Esophagus mucosa (tissue), 1 donor: ENCODE measurements at regions not wholly inside any gene's neighbourhood (a gene's known extent, or its start where the extent isn't known, plus 50 kb on each side); places are given as distances from the start of the nearest gene placed in this dataset.

Experiments
- ATAC-seq: fragments of 200-7000 bp; cut with Tn5 transposase; one replicate; pipeline ENCODE4 v1.9.1; 2020
- donor health status: DM: yes; HTN: yes; CAD: no.

DNA sequence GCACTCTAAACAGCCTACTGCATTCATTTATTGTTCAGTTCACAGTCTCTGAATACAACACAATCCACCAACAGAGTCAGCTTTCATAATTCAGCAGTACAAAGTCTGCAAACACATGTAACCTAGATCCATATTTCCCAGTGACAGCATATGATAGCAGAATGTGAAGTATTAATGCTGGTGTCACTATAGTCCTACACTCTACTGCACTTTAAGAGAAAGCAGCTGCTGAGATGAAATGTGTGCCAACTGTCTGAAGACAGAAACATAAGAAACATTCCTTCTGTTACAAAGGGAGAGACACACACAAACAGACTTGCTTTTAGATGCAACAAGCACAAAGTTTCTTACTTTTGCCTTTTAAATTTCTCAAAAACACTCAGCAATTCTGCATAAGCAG lies 441.8 kb downstream of the ZEB2 start:
- ATAC-seq: no peak

DNA sequence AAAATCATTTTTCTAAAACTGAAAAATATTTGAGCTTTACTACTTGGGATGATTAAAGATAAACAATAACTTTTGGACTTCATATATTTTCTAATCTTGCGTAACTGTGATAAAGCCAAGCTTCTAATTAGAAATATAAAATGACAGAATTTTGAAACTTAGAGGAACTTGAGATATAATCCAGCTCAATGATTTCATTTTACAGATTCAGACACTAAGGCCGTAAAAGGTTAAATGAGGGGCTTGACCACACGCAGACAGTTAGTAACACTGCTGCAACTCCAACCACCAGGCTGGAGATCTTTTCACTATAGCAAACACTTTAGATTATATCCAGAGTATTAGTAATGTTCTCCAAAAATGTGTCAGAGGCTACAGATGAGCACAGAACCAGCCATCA lies 445.5 kb downstream of the ZEB2 start:
- no peak for ATAC-seq

DNA sequence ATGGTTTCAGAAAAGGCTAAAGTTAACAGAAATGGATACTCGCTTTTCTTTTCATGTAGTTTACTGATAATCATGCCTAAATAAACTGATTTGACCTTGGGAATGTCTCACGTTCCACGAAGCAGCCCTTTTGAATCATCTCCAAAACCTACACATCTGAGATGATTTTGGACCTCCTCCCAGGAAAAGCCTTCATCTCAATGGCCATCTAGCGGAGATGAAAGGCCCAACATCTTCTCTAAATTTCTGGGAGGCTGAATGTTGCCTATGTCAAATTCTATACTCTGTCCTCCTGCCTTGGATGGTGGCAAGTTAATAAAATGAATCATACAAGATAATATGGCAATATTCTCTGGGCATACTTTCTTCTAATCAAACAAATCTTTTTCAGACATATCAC lies 448.5 kb downstream of the ZEB2 start:
- no peak for ATAC-seq

DNA sequence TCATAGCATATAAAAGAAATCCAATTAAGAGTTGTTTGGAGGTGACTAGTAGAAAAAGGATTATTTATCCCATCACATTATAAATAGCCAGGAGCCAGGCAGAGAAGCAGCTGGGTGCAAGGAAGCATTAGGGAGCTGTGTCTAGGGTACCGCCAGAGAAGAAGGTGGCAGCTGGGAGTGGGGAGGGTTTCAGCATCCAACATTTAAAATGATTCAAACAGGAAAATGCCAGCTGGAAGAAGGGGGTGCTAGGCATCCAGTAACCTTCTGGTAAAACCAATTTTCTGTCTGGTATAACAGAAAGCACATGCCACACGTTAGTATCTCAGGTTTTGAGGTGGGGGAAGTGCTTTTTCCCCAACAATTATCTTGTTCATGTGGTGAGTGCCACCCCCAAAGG lies 452.4 kb downstream of the ZEB2 start:
- ATAC-seq: no peak

DNA sequence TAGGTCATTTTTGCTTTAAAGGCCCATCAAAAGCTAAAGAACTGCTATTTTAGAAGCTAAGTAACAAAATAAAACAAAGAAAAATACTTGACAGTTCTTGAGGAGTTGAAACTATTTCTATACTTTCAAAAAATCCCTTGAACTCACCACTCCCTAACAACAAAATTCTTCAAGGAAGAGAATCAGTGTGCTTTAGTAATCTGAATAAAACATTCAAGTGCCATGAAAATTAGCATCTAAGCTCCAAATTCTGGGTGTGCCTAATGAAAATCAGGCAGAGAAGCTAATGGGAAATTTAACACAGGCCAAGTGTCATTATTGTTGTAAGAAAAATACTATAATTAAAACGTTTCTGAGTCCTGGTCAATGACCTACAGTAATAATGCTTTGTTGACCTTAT lies 456.3 kb downstream of the ZEB2 start:
- ATAC-seq: no peak

DNA sequence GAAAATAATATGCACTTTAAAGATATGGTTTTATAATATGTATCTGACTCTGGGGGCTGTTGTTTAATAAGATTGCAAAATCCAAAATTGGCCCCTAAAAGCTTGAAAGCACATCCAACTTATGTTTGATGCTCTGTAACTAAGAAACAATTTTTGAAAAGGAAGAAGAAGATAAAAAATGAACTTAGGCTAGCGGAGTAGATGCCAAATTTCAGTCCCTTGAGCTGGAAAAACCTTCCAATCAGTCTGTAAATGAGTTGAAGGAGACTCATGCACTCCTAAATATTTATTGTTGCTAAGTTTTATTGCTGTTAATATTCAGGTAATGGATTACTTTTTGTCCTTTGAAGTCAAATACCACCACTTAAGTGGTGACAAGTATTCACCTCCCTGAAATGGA lies 465.0 kb downstream of the ZEB2 start:
- no peak for ATAC-seq

DNA sequence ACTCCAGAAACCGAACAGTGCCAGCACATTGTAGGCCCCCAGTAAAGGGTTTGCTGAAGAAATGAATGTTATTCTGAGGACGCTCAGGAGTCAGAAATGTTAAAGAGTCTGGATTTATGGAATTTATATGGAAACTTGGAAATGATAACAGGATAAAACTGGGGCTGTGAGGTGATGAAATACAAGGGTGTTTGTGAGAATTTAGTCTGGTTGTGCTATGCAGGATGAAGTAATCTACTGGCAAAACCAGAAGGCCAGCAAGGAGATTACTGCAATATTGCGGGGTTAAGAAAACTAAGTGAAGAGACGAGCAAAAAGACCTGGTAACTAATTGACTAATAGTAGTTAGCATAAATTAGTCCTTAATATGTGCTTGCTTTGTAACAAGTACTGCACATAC lies 467.8 kb downstream of the ZEB2 start:
- no peak for ATAC-seq

DNA sequence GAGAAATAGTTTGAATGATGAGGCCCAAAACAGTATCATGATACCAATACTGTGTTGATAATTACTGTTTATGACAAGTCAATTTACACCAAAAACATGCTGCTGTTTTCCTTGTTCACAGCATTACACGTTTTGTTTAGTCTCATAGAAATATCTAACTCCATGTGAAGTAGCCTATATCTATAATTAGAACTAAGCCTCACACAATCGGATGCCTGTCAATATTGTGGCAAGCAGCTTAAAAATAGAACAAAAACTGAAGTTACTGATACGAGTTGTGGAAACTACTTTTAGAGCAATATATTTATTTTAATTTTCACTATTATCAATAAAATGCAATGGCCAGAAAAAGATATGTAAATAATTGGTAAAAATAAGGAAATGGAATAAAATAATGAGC lies 470.8 kb downstream of the ZEB2 start:
- no peak for ATAC-seq

DNA sequence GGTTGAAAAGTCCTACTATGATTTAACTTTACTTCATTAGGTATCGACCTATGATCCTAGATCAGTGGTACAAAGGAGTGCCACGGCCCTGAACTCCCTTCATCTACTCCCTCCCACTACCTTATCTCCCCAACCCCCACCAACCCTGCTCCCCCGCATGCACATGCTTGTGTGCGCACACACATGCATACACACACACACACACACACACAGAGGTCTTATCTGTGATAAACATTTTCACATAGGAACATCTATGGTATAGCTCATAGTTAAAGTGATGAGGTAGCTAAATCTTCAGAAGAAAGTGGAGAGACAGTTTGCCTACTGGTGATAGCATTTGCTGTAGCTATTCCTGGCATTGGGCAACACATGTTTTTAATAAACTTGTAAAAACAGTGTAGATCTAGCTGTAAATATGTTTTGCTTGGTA lies 471.3 kb downstream of the ZEB2 start:
- ATAC-seq: no peak

DNA sequence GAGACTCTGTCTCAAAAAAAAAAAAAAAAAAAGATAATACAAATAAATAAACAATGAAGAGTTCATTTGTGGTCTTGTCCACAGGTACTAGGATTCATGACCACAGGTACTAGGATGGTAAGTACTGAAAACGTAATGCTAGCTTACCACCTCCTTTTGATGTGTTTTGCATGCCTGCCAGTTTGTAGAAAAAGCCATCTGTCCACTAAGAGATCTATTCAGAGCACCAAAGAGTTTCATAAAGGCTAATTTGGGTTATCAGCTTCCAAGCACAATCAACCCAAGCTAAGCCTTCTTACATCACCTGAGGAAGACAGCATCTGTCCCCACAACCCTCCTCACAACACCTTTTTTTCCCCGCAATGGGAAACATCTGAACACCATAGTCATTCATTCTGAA lies 477.2 kb downstream of the ZEB2 start:
- no peak for ATAC-seq

DNA sequence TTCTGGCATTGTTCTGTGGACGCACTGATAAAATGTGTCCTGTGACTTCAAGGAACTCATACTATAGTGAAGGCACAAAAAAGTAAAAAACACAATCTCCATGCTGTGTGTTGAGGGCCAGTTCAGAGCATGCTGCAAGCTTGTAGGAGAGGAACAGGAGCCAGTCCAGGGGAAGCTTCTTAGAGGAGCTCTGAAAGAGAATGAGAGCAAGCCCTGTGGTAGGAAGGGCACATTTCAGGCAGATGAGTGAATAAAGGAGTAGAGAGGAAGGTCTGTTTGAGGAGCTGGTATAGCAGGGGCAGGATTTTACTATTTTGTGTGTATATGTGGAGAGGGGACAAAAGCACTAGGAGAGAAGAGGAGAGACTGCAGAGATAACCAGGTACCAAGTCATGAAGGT lies 478.3 kb downstream of the ZEB2 start:
- ATAC-seq: no peak

DNA sequence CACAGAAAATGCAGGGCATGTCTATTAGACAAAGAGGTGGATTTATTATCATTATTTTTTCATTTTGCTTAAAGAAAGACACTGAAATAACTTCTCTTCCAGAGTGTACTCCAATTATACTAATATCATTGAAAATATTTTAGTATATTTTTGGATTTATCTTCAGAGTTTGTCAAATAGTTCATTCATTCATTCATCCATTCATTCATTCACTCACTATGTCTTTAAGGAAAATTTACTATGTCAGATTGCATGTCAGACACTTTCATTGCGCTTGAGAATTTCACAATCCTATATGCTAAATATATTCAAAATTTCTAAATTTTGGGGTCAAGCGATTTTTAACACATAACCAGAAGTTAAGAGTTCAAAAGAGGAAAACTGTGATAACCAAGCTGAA lies 479.1 kb downstream of the ZEB2 start:
- no peak for ATAC-seq

DNA sequence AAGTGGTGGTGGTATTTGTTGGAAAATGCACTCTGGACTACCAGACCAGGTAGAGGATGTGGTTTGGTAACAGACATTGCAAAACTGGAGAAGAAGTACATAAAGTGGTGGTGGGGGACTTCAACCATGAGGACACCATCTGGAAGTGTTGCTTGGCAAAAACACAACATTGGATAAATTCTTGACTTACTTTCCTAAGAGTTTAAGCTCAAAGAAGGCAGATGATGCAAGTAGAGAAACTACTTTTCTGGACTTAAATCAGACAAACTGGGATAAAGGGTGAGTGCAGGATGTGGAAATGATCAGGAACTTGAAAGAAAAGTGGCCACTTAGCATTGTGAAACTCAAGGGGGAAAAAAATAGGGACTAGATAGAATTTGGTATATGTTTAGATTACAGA lies 487.4 kb downstream of the ZEB2 start:
- ATAC-seq: no peak

DNA sequence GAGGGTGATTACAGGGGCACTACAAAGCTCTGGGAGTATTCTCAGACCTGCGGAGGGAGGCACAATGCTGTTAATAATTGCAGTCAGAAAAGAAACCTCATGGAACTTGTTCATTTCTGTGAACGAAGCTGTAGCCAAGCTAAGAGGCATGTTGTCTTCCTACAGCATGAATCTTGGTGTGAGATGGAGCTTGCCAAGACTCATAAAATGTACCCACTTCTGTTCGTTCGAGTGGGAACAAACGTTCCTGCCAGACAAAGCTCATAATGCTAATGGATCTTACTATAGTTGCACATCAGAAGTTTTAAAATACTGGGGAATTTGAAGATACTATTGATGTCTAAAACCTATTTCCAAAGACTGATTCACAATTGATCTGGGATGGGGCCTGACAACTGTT lies 489.1 kb downstream of the ZEB2 start:
- no peak for ATAC-seq

DNA sequence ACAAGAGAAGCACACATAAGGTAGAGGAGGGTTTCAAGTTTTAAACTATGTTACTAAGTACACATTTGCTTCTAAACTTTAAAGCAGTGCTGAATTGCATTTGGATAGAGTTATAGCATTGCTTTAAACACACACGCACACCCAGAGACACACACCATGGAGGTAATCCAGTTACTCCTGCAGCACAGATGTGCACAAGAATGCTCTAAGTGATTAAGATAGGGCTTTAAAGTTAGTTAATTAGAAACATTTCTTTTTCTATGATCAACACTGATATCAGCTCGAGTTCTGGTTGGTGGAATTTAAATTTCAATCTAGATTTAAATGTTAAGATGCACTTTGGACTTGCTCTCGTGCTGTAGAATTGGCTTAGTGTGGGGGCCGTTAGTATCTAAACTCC lies 492.3 kb downstream of the ZEB2 start:
- ATAC-seq: no peak

DNA sequence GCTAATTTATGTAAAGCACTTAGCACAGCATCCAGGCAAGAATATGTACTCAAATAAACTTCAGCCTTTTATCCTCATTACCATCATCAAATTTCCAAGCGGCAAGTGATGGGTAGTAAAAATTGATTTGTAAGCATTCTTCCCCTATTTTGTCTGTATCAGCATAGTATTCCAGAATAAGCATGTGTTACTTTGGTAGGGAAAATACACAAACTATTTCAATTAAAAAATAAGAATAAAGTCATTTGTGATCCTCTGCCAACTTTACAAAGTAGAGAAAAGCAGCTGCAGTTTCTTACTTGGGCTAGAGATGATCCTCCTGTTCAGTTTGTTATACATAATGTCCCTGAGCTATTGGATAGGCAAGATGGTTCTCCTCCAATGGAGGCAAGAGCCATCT lies 493.2 kb downstream of the ZEB2 start:
- no peak for ATAC-seq

DNA sequence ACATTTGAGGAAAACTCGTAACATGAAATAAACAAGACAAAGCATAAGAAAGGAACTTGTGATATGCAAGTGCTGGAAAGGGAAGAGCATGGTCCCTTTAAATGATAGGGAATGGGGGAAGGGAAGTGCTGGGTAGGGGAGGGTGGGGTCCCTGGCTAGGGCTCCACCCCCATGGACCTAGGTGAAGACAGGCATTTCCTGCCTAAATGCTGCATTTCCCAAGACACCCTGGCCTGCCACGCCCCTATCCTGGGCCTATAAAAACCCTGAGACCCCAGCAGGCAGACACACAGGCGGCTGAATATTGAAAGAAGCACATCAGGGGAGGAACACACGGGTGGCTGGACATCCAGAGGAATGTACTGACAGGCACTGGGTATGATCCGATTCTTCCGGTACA lies 499.9 kb downstream of the ZEB2 start:
- no peak for ATAC-seq

DNA sequence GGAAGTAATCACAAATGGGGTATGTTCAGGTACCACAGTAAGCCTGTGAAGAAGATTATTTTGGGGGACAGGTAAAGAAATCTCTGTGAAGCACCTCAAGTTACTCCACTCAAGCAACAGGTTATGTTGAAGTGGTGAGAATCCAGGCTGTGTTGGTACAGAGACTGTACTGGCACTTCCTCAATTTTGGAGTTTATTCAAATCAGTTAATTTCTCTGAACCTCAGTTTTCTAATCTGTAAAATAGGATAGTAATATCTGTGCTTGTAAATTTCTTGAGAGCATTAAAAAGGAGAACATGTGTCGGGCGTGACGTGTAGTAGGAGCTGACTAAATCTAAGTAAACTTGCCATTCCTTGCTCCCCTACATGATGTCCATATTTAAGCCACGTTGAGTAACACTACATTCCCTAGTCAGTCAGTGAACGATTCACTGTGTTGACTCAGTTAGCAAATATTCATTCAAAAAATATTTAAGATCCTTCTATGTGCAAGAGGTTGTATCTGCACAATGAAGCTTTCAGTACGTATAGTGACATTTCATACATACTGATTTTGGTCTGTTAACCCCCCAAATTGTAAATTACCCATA lies 504.2 kb downstream of the ZEB2 start:
- peak; percentile 72 for ATAC-seq

DNA sequence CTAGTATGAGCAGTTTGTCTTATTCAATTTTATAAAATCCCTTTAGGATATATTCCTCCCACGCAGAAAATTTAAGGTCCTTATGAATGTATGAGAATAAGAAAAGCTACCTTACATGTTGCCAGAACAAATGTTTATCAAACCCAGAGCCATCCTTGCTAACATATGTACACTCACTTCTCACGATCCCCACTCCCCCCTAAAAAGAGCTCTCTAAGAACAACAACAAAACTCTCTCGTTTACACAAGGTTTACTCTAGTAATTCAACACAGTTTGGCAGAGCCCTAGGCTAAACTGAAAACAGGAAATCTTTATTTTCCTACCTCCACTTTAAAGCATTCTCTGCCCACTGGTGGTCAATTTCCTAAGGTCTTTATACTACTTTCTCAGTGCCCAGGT lies 504.9 kb downstream of the ZEB2 start:
- ATAC-seq: no peak

DNA sequence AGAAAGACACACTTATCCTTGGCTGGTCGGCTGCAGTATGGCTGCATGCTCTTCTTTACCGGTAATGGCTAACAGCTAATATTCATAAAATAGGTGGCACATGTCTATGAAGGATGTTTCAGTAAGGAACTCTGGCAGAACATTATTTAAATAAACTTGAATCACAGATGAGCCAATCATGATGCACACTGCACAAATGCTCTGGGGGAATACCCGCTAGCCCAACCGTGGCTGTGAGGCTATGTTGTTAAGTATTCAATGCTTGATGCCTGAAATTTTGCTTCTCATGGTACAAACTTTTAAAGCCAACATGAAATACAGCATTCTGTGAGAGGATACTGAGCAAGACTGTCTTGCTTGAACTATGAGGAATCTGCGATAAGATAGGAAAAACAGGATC lies 505.8 kb downstream of the ZEB2 start:
- no peak for ATAC-seq

DNA sequence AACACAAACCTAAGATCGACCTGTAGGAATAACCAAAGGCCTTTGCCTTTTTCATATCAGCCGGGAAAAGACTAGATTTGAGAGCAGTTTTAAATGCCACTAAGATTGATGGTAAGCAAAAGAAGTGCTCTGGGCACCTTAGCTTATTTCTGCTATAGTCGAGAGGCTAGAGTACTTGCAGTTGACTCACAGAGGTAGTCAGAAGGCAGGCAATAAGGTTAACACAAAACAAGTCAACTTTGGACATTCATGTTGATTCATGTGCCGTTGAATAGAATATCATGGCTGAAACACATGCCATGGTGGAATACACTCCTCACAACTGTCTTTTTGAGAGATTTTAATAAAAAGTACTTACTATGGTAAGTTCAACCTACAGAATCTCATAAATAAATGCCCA lies 507.6 kb downstream of the ZEB2 start:
- ATAC-seq: peak; percentile 50

DNA sequence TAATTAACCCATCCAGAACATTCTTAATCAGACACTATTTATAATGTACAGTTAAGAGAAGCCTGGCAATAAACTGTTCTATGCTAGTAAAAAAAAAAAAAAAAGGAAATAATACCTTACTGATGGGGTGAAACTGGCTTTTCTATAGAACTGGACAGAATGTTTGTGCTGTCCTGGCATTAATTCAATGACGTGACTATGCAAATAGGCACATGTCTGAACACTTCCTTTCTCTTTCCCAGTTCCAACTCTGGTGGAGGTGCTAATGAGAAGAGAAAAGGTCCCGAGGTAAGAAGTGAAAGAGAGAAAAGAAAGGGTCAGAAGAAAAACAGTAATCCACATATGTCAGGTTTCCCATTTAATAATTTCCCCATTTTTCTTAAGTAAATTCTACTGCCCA lies 508.4 kb downstream of the ZEB2 start:
- ATAC-seq: peak; percentile 38

DNA sequence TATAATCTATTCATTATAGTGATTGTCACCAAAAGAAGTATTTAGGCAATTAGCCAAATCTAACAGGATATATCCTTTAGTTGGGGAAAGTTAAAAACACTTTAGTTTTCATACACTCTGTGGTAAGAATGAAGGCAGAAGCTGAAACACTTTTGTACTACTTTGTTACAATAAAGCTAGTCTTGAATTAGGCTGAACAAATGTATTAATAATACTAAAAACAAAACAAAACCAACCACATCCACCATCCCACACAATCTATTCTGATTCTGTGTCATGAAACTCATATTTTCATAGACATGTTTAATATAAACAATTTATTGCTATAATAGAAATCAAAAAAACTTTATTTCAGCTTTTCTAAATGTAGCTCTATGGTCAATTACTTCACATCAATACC lies 508.8 kb downstream of the ZEB2 start:
- ATAC-seq: no peak

DNA sequence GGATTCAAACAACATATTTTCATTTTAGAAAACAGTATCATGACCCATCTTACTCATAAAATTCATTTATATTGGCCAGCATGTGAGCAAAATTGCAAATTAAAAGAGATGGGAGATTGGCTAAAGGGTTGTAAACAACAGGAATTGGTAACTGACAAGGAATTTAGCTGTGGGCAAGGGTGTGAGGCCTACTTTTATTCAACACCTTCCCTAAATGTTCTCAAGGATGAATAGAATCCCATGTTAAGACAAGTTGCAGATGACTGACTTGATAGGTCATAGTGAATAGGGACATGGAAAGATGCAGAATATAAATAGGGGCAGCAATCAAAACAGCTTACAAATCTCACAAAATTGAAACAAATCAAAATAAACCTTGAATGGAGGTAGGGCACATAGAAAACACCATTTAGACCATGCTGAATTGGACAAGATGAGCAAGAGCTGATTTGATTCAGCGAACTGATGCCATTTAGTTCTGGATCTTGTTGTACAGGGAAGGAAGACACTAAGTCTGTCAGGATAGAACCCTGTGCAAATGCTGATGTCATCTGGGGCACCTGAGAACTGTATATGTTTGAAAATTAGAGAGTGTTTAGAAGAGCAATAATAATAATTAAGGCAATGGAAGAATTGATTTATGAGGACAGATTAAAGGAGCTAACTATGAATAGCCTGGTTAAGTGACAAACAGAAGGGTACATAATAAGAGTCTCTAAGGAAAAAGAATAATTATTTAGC lies 509.7 kb downstream of the ZEB2 start:
- ATAC-seq: no peak

DNA sequence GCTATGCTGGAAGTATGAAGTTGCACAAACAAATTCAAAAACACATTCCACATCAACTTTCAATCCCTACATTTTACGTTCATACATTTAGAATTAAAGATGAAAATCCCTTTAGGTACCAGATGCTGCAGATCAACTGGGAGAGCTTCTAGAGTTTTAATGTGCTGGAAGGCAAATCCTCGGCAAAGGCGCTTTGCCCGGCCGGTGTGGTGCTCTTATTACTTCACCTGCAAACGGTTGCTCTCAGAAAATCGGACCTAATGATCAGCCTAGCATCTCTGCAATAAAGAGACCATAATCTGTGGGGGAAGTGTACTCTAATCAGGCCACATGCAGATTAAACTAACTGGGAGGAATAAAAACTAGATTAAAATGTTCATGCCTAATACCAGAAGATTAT lies 513.8 kb downstream of the ZEB2 start:
- ATAC-seq: no peak
